Body of pancreas (tissue), 4 donors: ENCODE measurements at regions not wholly inside any gene's neighbourhood (a gene's known extent, or its start where the extent isn't known, plus 50 kb on each side); places are given as distances from the start of the nearest gene placed in this dataset.

Experiments
- CTCF ChIP-seq, 7 experiments: fragments of 450-650 bp in 4 of 7; fragments of 200-600 bp in 3 of 7; sonication (generic) in 3 of 7; IDR thresholded peaks; one replicate each; pipeline ENCODE4 v1.5.1; 2016 to 2019; ENCODE audit warnings: antibody characterized with exemption in 7 of 7
- POLR2A ChIP-seq, 3 donors: fragments of 450-650 bp; IDR thresholded peaks; one replicate each; pipeline ENCODE4 v1.6.1; 2016; ENCODE audit warnings: antibody characterized with exemption in 3 of 3, mild to moderate bottlenecking in 2 of 3

DNA sequence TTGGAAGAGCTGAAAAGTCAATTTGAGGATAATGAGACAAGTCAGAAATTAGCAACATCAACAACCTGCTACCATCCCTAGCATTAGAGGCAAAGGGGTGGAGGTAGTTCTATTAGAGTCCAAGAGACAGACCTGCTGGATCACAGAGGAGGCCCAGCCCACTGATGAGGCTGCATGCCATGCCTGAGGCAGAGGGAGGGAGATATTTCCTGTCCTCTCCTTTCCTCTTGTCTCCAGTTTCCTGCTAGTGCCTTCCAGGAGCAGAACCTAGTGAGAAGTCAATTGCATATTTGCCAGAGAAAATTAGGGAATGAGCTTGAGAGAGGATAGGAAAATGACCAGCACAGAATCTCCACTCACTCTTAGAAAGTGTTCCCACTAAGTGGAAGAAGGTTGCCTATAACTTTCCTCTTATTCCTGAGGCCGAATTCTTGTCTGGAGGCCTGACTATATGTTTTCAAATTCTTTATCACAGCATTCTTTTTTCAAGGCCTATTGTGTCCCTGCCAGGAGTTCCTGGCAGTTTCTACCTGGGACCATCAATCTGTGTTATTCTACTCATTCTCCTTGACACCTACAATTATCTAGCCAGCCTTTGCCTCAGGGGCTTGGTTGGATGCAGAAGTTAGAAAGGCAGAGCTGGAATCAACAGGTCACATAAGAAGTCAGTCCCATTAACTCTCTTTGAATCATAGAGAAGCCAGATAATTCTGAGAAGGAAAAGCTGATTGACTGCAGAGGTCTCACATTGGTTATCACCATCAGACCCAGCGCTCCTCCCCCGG, 121.9 kb downstream of the EMP1 start:
- TF ChIP-seq CTCF (IDR thresholded peaks at IDR 0.05) (no peak), POLR2A (IDR thresholded peaks at IDR 0.05) (no peak)
